ENCODE measurements at regions not wholly inside any gene's neighbourhood (a gene's known extent, or its start where the extent isn't known, plus 50 kb on each side); places are given as distances from the start of the nearest gene placed in this dataset.

DNA sequence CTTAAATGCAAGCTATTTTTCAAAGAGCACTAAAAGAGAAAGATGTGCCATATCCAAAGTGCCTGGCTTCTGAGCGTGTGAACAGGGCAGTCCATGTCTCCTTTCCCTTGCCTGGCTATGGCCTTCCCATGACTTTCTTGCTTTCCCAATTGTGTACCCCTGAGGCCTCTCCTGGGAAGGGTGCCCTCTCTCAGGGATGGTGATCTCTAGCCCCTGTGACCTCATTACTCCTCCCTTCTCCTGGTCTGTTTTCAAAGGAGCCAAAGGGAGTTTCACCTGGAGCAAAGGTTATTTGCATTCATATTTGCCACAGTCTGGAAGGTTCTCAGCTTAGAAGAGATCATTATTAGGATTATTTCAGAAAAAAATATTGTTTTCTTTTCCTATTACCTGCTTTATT is 429.4 kb upstream of the TMTC1 start:
- TF ChIP-seq, protein P1, sequence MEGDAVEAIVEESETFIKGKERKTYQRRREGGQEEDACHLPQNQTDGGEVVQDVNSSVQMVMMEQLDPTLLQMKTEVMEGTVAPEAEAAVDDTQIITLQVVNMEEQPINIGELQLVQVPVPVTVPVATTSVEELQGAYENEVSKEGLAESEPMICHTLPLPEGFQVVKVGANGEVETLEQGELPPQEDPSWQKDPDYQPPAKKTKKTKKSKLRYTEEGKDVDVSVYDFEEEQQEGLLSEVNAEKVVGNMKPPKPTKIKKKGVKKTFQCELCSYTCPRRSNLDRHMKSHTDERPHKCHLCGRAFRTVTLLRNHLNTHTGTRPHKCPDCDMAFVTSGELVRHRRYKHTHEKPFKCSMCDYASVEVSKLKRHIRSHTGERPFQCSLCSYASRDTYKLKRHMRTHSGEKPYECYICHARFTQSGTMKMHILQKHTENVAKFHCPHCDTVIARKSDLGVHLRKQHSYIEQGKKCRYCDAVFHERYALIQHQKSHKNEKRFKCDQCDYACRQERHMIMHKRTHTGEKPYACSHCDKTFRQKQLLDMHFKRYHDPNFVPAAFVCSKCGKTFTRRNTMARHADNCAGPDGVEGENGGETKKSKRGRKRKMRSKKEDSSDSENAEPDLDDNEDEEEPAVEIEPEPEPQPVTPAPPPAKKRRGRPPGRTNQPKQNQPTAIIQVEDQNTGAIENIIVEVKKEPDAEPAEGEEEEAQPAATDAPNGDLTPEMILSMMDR (IDR thresholded peaks at IDR 0.05), result no peak
- TF ChIP-seq POLR2A (IDR thresholded peaks at IDR 0.05), result no peak

Measured in gastroesophageal sphincter (tissue), 3 donors.